HEK293 (cell line): ENCODE measurements at regions not wholly inside any gene's neighbourhood (a gene's known extent, or its start where the extent isn't known, plus 50 kb on each side); places are given as distances from the start of the nearest gene placed in this dataset.

Experiments used
- GLIS1 ChIP-seq: fragments of 450-650 bp; formaldehyde crosslinking; IDR thresholded peaks from 2 replicates; pipeline ENCODE4 v1.5.1; 2016; ENCODE audit warnings: missing biosample characterization, missing genetic modification characterization
- ZNF138 ChIP-seq: fragments of 450-650 bp; formaldehyde crosslinking; IDR thresholded peaks from 2 replicates; pipeline ENCODE4 v1.5.1; 2016; ENCODE audit warnings: missing biosample characterization, missing genetic modification characterization, borderline replicate concordance
- ZNF175 ChIP-seq: fragments of 450-650 bp; formaldehyde crosslinking; IDR thresholded peaks from 2 replicates; pipeline ENCODE4 v1.5.1; 2016; ENCODE audit warnings: missing biosample characterization, missing genetic modification characterization
- ZNF2 ChIP-seq: fragments of 450-650 bp; formaldehyde crosslinking; IDR thresholded peaks from 2 replicates; pipeline ENCODE4 v1.5.1; 2016; ENCODE audit warnings: missing biosample characterization, missing genetic modification characterization
- ZNF521 ChIP-seq: fragments of 450-650 bp; formaldehyde crosslinking; IDR thresholded peaks from 2 replicates; pipeline ENCODE4 v1.5.1; 2017; ENCODE audit warnings: missing biosample characterization, mild to moderate bottlenecking, missing genetic modification characterization
- TF ChIP-seq, protein P1 (sequence below): sonication (generic); formaldehyde crosslinking; IDR thresholded peaks from 2 replicates; pipeline ENCODE4 v1.8.1; 2022; ENCODE audit warnings: mild to moderate bottlenecking, moderate library complexity, missing genetic modification reagents
- TF ChIP-seq, protein P2 (sequence below): fragments of 450-650 bp; formaldehyde crosslinking; IDR thresholded peaks from 2 replicates; pipeline ENCODE4 v1.5.1; 2016; ENCODE audit warnings: missing biosample characterization, missing genetic modification characterization
- TF ChIP-seq, protein P3 (sequence below): fragments of 450-650 bp; formaldehyde crosslinking; optimal IDR thresholded peaks from 2 replicates; pipeline ENCODE3; 2016; ENCODE audit warnings: missing biosample characterization, mild to moderate bottlenecking, missing genetic modification characterization

DNA sequence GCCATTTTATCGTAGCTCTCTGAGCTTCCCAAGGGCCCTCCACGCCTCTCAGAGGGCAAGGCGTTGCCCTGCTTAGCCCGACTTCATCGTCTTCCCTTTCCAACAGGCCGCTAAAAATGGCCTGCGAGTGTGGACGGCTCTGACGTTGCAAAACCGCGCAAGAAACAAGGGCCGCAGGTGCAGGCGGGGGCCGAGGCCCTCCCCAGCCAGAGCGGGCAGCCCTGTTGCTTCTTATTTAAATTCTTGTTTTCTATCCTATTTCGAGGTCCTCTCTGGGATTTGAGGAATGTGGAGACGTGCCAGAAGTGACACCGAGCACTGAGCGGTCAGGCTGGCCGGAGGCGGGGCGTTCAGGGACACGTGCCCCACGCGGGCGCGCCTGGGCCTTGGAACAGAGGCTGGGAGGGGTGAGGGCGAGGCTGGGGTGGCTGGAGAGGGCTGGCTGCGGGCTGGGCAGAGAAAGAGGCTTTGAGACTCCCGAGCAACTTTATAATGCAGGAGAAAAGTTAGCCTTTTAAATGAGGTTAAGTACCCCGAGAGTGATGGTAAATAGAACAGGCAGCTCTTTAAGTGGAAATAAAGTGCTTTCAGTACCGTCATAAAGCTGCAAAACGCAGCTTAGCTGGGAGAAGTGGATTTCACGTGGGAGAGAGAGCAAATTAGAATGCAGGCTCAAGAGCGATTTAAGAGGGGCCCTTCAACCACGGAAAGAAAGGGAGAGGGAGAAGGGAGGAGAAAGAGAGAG is 243.6 kb downstream of the AUH start:
- TF ChIP-seq, protein P1, sequence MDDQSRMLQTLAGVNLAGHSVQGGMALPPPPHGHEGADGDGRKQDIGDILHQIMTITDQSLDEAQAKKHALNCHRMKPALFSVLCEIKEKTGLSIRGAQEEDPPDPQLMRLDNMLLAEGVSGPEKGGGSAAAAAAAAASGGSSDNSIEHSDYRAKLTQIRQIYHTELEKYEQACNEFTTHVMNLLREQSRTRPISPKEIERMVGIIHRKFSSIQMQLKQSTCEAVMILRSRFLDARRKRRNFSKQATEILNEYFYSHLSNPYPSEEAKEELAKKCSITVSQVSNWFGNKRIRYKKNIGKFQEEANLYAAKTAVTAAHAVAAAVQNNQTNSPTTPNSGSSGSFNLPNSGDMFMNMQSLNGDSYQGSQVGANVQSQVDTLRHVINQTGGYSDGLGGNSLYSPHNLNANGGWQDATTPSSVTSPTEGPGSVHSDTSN (CRISPR knock-in tag): no peak
- TF ChIP-seq ZNF2 (tag by site-specific recombination) (no peak), ZNF138 (tag by site-specific recombination) (no peak), ZNF175 (tag by site-specific recombination) (no peak), GLIS1 (tag by site-specific recombination) (no peak), ZNF521 (tag by site-specific recombination) (no peak)
- TF ChIP-seq, protein P2, sequence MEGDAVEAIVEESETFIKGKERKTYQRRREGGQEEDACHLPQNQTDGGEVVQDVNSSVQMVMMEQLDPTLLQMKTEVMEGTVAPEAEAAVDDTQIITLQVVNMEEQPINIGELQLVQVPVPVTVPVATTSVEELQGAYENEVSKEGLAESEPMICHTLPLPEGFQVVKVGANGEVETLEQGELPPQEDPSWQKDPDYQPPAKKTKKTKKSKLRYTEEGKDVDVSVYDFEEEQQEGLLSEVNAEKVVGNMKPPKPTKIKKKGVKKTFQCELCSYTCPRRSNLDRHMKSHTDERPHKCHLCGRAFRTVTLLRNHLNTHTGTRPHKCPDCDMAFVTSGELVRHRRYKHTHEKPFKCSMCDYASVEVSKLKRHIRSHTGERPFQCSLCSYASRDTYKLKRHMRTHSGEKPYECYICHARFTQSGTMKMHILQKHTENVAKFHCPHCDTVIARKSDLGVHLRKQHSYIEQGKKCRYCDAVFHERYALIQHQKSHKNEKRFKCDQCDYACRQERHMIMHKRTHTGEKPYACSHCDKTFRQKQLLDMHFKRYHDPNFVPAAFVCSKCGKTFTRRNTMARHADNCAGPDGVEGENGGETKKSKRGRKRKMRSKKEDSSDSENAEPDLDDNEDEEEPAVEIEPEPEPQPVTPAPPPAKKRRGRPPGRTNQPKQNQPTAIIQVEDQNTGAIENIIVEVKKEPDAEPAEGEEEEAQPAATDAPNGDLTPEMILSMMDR (tag by site-specific recombination): no peak
- TF ChIP-seq, protein P3, sequence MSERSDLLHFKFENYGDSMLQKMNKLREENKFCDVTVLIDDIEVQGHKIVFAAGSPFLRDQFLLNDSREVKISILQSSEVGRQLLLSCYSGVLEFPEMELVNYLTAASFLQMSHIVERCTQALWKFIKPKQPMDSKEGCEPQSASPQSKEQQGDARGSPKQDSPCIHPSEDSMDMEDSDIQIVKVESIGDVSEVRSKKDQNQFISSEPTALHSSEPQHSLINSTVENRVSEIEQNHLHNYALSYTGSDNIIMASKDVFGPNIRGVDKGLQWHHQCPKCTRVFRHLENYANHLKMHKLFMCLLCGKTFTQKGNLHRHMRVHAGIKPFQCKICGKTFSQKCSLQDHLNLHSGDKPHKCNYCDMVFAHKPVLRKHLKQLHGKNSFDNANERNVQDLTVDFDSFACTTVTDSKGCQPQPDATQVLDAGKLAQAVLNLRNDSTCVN (tag by site-specific recombination): no peak
